ENCODE measurements at regions not wholly inside any gene's neighbourhood (a gene's known extent, or its start where the extent isn't known, plus 50 kb on each side); places are given as distances from the start of the nearest gene placed in this dataset.
"Not testable (repeated sequence)": the region's sequence is repeated elsewhere in the genome, so short reads cannot be mapped to it uniquely, and the experiment has no call there.

GRCh38 chr1:85525591-85525991, 55.0 kb upstream of the CCN1 start:
- TF ChIP-seq CTCF (IDR thresholded peaks at IDR 0.05; ENCODE audit: low read depth, low read length, missing input control); EGR1 (IDR thresholded peaks at IDR 0.05; ENCODE audit: low read depth in 2 of 2); TAF1 (conservative IDR thresholded peaks at IDR 0.05): not testable (repeated sequence)
